Smooth muscle cell (in vitro differentiated cells): ENCODE measurements at regions not wholly inside any gene's neighbourhood (a gene's known extent, or its start where the extent isn't known, plus 50 kb on each side); places are given as distances from the start of the nearest gene placed in this dataset.

Experiments
- DNase-seq: peaks from one replicate; lab custom pipeline; 2025; ENCODE audit not compliant: unreplicated experiment; lab: John Stamatoyannopoulos, UW
- H2AFZ ChIP-seq: fragments of 200-600 bp; sonication (generic); 2 replicates; pipeline ENCODE4 v1.6.0; 2016; ENCODE audit warnings: antibody characterized with exemption, low read depth, mild to moderate bottlenecking
- H3F3A ChIP-seq: fragments of 200-600 bp; sonication (generic); 2 replicates; pipeline ENCODE4 v1.6.0; 2017; ENCODE audit warnings: antibody characterized with exemption, low read depth
- H3K27ac ChIP-seq: fragments of 200-600 bp; sonication (generic); 2 replicates; pipeline ENCODE4 v1.5.1; 2016; ENCODE audit warnings: low read depth, mild to moderate bottlenecking
- H3K27me3 ChIP-seq: fragments of 200-600 bp; sonication (generic); 2 replicates; pipeline ENCODE4 v1.6.1; 2016; ENCODE audit warnings: low read depth, mild to moderate bottlenecking
- H3K36me3 ChIP-seq: fragments of 200-600 bp; sonication (generic); 2 replicates; pipeline ENCODE4 v1.5.1; 2016; ENCODE audit warnings: low read depth
- H3K4me1 ChIP-seq: fragments of 200-600 bp; sonication (generic); 2 replicates; pipeline ENCODE4 v1.5.1; 2016; ENCODE audit warnings: low read depth
- H3K4me2 ChIP-seq: fragments of 200-600 bp; sonication (generic); 2 replicates; pipeline ENCODE4 v1.6.0; 2016; ENCODE audit warnings: mild to moderate bottlenecking
- H3K4me3 ChIP-seq: fragments of 200-600 bp; sonication (generic); 2 replicates; pipeline ENCODE4 v1.5.1; 2016; ENCODE audit warnings: mild to moderate bottlenecking
- H3K79me2 ChIP-seq: fragments of 200-600 bp; sonication (generic); 2 replicates; pipeline ENCODE4 v1.6.0; 2016; ENCODE audit warnings: low read depth, mild to moderate bottlenecking
- H3K9ac ChIP-seq: fragments of 200-600 bp; sonication (generic); 2 replicates; pipeline ENCODE4 v1.6.0; 2016; ENCODE audit warnings: low read depth
- H3K9me3 ChIP-seq: fragments of 200-600 bp; sonication (generic); replicated peaks from 2 replicates; pipeline ENCODE4 v1.5.1; 2016; ENCODE audit warnings: low read depth
- H4K20me1 ChIP-seq: fragments of 200-600 bp; sonication (generic); 2 replicates; pipeline ENCODE4 v1.6.0; 2016; ENCODE audit warnings: low read depth
- WGBS: methylation state at CpG from one replicate; pipeline ENCODE4 v1.1.7; 2016; ENCODE audit warnings: low lambda C conversion rate; 5-methylcytosine and 5-hydroxymethylcytosine counted together
- TF ChIP-seq, protein P1 (sequence below): fragments of 200-600 bp; sonication (generic); IDR thresholded peaks from 2 replicates; pipeline ENCODE4 v1.5.1; 2017; ENCODE audit warnings: borderline replicate concordance, mild to moderate bottlenecking, antibody characterized with exemption; ENCODE audit not compliant: insufficient read depth, poor library complexity, severe bottlenecking

DNA sequence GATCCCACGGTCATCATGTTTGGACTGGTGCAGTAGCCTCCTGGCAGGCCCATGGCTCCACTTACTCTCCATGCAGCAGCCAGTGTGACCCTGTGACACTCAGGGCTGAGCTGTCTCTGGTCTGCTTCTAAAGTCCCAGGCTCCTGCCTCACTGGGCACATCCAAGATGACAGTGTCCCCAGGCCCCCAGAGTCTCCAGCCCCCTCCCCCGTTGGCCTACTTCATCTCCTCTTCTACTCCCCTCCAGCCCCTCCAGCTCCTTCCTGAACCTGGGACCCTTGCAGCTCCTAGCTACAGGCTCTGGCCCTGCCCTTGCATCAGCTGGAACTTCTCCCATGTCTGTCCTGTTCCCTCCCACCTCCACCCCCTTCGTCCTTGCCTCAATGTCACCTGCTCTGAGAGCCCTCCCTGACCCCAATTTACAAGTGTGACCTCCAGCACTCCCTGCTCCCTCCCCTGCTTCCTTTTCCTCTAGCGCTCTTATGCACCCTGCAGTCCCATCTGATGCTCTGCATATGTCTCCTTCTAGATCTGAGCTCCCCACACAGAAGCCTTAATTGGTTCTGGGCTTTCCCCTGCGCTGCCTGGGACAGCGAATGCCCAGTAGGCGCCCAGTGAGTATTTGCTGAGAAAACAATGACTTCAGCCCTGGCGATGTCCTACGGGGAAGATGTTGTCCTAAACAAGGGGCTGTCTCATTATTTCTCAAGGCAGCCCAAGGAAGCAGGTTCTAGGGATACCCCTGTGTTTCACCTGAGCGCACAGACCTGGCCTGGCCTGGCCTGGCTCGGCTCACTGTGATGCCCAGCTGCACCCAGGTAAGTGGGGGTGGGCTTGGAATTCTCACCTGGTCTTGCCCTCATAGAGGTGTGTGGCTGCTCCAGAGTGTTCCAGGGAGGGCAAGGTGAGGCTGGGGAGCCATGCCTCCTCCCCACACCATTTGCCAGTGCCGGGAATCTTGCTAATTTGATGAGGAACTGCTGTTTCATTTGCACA lies 600.6 kb downstream of the PTPRU start:
- no peak for DNase-seq
- H3K79me2 ChIP-seq = no peaks in the 10 kb centered on the region
- no peaks in the 10 kb centered on the region for H4K20me1 ChIP-seq
- TF ChIP-seq, protein P1, sequence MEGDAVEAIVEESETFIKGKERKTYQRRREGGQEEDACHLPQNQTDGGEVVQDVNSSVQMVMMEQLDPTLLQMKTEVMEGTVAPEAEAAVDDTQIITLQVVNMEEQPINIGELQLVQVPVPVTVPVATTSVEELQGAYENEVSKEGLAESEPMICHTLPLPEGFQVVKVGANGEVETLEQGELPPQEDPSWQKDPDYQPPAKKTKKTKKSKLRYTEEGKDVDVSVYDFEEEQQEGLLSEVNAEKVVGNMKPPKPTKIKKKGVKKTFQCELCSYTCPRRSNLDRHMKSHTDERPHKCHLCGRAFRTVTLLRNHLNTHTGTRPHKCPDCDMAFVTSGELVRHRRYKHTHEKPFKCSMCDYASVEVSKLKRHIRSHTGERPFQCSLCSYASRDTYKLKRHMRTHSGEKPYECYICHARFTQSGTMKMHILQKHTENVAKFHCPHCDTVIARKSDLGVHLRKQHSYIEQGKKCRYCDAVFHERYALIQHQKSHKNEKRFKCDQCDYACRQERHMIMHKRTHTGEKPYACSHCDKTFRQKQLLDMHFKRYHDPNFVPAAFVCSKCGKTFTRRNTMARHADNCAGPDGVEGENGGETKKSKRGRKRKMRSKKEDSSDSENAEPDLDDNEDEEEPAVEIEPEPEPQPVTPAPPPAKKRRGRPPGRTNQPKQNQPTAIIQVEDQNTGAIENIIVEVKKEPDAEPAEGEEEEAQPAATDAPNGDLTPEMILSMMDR = no peak
- no peaks in the 10 kb centered on the region for H3F3A ChIP-seq
- WGBS = 79% methylated on average over 12 of the region's 12 CpGs
- no peak overlapping the region for H3K4me2 ChIP-seq
- no peaks in the 10 kb centered on the region for H3K36me3 ChIP-seq
- H3K4me1 ChIP-seq = no peaks in the 10 kb centered on the region
- peaks cover 34% of the 10 kb centered on the region for H3K27me3 ChIP-seq
- no peak overlapping the region for H3K9ac ChIP-seq
- H3K4me3 ChIP-seq = no peak overlapping the region
- no peaks in the 10 kb centered on the region for H3K9me3 ChIP-seq
- H2AFZ ChIP-seq = no peak overlapping the region
- H3K27ac ChIP-seq = no peak overlapping the region

DNA sequence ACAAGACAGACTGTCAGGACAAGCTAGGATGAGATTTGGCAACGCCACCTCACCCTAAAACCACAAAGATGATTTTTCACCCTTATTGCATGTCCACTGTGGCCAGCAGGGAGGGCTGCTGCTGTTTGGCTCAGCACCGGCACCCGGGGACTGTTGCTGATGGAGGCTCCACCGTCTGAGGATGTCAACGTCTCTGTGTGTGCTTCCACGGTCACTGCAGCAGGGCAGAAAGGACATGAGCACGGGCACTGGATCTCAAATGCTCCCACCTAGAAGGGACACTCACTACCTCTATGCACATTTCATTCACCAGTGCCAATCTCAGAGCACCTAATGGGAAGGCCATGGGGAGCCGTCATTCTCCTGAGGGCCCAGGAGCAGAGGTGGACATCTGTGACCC lies 599.6 kb downstream of the PTPRU start:
- Histone ChIP-seq H3K36me3 (no peaks in the 10 kb centered on the region), H3K9me3 (no peaks in the 10 kb centered on the region), H3K9ac (no peak overlapping the region), H3K27ac (no peak overlapping the region), H3K27me3 (peaks cover 45% of the 10 kb centered on the region), H3K4me2 (no peak overlapping the region), H3K79me2 (no peaks in the 10 kb centered on the region), H2AFZ (no peak overlapping the region), H3K4me3 (no peak overlapping the region), H3K4me1 (no peaks in the 10 kb centered on the region), H3F3A (no peaks in the 10 kb centered on the region), H4K20me1 (no peaks in the 10 kb centered on the region)
- DNase-seq = no peak
- TF ChIP-seq, protein P1 = no peak
- WGBS = 79% methylated on average over 8 of the region's 8 CpGs

DNA sequence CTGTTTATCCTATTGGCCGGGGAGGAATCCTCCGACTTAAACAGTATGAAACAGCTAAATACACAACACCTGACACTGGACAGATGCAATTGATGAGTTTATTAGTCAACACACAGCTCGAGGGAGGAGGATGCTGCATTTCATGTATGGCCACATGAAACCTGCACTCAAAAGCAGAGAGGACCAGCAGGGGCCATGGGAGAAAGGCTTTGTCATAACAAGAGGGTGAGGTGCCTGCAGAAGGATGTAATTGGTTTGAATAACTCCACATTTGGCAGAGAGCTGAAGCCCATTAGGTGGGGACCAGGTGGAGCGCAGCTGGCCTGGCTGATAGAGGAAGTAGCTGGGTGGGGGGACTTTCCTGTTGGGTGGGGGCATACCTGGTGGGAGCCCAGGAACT lies 599.1 kb downstream of the PTPRU start:
- WGBS = 81% methylated on average over 4 of the region's 4 CpGs
- no peaks in the 10 kb centered on the region for H3K9me3 ChIP-seq
- no peaks in the 10 kb centered on the region for H3K4me1 ChIP-seq
- H4K20me1 ChIP-seq = no peaks in the 10 kb centered on the region
- TF ChIP-seq, protein P1 = no peak
- no peaks in the 10 kb centered on the region for H3K79me2 ChIP-seq
- H2AFZ ChIP-seq = no peak overlapping the region
- H3K4me2 ChIP-seq = no peak overlapping the region
- H3K36me3 ChIP-seq = no peaks in the 10 kb centered on the region
- H3K9ac ChIP-seq = no peak overlapping the region
- peaks cover 50% of the 10 kb centered on the region for H3K27me3 ChIP-seq
- no peak overlapping the region for H3K27ac ChIP-seq
- no peaks in the 10 kb centered on the region for H3F3A ChIP-seq
- H3K4me3 ChIP-seq = no peak overlapping the region
- DNase-seq = no peak
